Panc1 (cell line): ENCODE measurements at regions not wholly inside any gene's neighbourhood (a gene's known extent, or its start where the extent isn't known, plus 50 kb on each side); places are given as distances from the start of the nearest gene placed in this dataset.
"Not testable (repeated sequence)": the region's sequence is repeated elsewhere in the genome, so short reads cannot be mapped to it uniquely, and the experiment has no call there.

Source experiments
- ATAC-seq: fragments of 200-7000 bp; cut with Tn5 transposase; 2 replicates; pipeline ENCODE4 v1.9.1; 2020; ENCODE audit warnings: mild to moderate bottlenecking, moderate library complexity
- BruUV-seq: library from RNA; stranded (reverse); fragments of 400-500 nt; replicated peaks from 2 replicates; lab custom pipeline; 2021; lab: Mats Ljungman, UMichigan
- CTCF ChIA-PET: fragments of 300-600 bp; sonication (Branson Sonifier 250); formaldehyde crosslinking; loops from one replicate; lab custom pipeline; 2022; ENCODE audit warnings: antibody characterized with exemption; lab: Charles Lee
- POLR2A ChIA-PET: fragments of 300-600 bp; sonication (Branson Sonifier 250); formaldehyde crosslinking; loops from one replicate; lab custom pipeline; 2022; ENCODE audit warnings: antibody characterized with exemption; lab: Charles Lee
- DNase-seq: peaks from one replicate; pipeline ENCODE4 v3.0.0-alpha.2; 2010; ENCODE audit warnings: low read depth, low spot score
- H3K27ac ChIP-seq: 2 replicates; pipeline ENCODE4 v1.5.1; 2011; ENCODE audit warnings: mild to moderate bottlenecking, low read length, inconsistent platforms
- H3K27me3 ChIP-seq: fragments of 200-500 bp; sonication (Bioruptor generic); 2 replicates; pipeline ENCODE4 v1.6.0; 2014; ENCODE audit warnings: low read length, inconsistent platforms; ENCODE audit not compliant: control insufficient read depth, insufficient read depth
- H3K36me3 ChIP-seq: fragments of 200-500 bp; sonication (Bioruptor generic); 2 replicates; pipeline ENCODE4 v1.5.1; 2014; ENCODE audit warnings: inconsistent platforms, mild to moderate bottlenecking, low read length, moderate library complexity; ENCODE audit not compliant: control insufficient read depth, insufficient read depth
- H3K4me1 ChIP-seq: 2 replicates; pipeline ENCODE4 v1.5.1; 2011; ENCODE audit warnings: inconsistent platforms, mild to moderate bottlenecking, low read length, moderate library complexity; ENCODE audit not compliant: control insufficient read depth, insufficient read depth
- H3K4me3 ChIP-seq, 2 experiments: 2 replicates each; pipeline ENCODE4 v1.5.1; 2011 to 2012; ENCODE audit warnings: low read depth in 2 of 2, low read length in 2 of 2, mild to moderate bottlenecking in 2 of 2, inconsistent platforms in 1 of 2, moderate library complexity in 1 of 2
- H3K9me3 ChIP-seq: fragments of 200-500 bp; sonication (Bioruptor generic); 2 replicates; pipeline ENCODE4 v1.5.1; 2014; ENCODE audit warnings: low read depth, mild to moderate bottlenecking, inconsistent platforms, low read length, moderate library complexity; ENCODE audit not compliant: control insufficient read depth, insufficient read depth
- POLR2AphosphoS5 ChIP-seq: IDR thresholded peaks from 2 replicates; pipeline ENCODE4 v1.6.1; 2012; ENCODE audit warnings: mild to moderate bottlenecking, low read depth, low read length, moderate library complexity
- SIN3A ChIP-seq: IDR thresholded peaks from 2 replicates; pipeline ENCODE4 v1.6.1; 2012; ENCODE audit warnings: low read depth, mild to moderate bottlenecking, low read length, moderate library complexity, borderline replicate concordance; ENCODE audit not compliant: insufficient read depth
- TCF7L2 ChIP-seq: IDR thresholded peaks from 2 replicates; pipeline ENCODE4 v1.6.1; 2011; ENCODE audit warnings: mild to moderate bottlenecking, low read depth, low read length, inconsistent platforms
- in situ Hi-C: cut with HindIII; loops from 2 replicates; pipeline ENCODE4 v1.10.0; 2016; ENCODE audit warnings: low sequenced_read_pairs, low pct_unique_long_range_greater_than_20kb
- intact Hi-C: fragments of 100-400 bp; cut with micrococcal nuclease; formaldehyde crosslinking; loops from one replicate; pipeline ENCODE4 v1.10.0; 2022; ENCODE audit not compliant: unreplicated experiment
- TF ChIP-seq, protein P1 (sequence below), 2 experiments: IDR thresholded peaks; 2 replicates each; pipeline ENCODE4 v1.6.1; 2011 to 2012; ENCODE audit warnings: low read depth in 2 of 2, control low read depth in 1 of 2, low read length in 1 of 2, mild to moderate bottlenecking in 1 of 2, moderate library complexity in 1 of 2; ENCODE audit not compliant: insufficient read depth in 1 of 2
- TF ChIP-seq, protein P2 (sequence below): fragments of 450-650 bp; IDR thresholded peaks from 2 replicates; pipeline ENCODE4 v1.5.1; 2017; ENCODE audit warnings: mild to moderate bottlenecking

DNA sequence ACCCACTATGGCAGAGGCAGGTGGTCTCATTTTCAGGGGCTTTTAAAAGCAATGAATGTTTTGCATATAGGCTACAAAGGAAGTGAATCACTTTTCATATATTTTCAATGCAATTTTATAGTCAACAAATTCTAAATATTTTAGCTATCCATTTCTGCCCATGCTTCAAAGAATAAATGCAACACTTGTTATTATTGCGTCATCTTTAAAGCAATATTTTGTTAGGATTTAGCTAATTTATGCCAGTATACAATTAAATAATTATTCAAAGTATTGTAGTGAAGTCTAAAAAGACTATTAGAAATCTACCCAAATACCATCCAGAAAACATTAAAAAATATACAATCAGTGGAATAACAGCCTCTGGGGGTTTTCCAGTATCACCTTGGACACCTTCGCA lies 509.1 kb upstream of the SPANXN1 start:
- POLR2A ChIA-PET, result no interaction called here
- H3K27ac ChIP-seq, result no peak overlapping the region
- CTCF ChIA-PET, result no interaction called here
- no peaks in the 10 kb centered on the region for H3K36me3 ChIP-seq
- no peak for ATAC-seq
- BruUV-seq, result no TSS peak
- H3K4me3 ChIP-seq, result no peak overlapping the region
- H3K9me3 ChIP-seq, result no peaks in the 10 kb centered on the region
- in situ Hi-C loops (no loop called here), intact Hi-C loops (no loop called here)
- no peaks in the 10 kb centered on the region for H3K4me1 ChIP-seq
- DNase-seq, result no peak
- H3K27me3 ChIP-seq, result no peaks in the 10 kb centered on the region
- TF ChIP-seq, protein P1, sequence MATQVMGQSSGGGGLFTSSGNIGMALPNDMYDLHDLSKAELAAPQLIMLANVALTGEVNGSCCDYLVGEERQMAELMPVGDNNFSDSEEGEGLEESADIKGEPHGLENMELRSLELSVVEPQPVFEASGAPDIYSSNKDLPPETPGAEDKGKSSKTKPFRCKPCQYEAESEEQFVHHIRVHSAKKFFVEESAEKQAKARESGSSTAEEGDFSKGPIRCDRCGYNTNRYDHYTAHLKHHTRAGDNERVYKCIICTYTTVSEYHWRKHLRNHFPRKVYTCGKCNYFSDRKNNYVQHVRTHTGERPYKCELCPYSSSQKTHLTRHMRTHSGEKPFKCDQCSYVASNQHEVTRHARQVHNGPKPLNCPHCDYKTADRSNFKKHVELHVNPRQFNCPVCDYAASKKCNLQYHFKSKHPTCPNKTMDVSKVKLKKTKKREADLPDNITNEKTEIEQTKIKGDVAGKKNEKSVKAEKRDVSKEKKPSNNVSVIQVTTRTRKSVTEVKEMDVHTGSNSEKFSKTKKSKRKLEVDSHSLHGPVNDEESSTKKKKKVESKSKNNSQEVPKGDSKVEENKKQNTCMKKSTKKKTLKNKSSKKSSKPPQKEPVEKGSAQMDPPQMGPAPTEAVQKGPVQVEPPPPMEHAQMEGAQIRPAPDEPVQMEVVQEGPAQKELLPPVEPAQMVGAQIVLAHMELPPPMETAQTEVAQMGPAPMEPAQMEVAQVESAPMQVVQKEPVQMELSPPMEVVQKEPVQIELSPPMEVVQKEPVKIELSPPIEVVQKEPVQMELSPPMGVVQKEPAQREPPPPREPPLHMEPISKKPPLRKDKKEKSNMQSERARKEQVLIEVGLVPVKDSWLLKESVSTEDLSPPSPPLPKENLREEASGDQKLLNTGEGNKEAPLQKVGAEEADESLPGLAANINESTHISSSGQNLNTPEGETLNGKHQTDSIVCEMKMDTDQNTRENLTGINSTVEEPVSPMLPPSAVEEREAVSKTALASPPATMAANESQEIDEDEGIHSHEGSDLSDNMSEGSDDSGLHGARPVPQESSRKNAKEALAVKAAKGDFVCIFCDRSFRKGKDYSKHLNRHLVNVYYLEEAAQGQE (IDR thresholded peaks at IDR 0.05; ENCODE audit: insufficient read depth in 1 of 2, low read depth in 2 of 2, low read length in 1 of 2), result no peak

DNA sequence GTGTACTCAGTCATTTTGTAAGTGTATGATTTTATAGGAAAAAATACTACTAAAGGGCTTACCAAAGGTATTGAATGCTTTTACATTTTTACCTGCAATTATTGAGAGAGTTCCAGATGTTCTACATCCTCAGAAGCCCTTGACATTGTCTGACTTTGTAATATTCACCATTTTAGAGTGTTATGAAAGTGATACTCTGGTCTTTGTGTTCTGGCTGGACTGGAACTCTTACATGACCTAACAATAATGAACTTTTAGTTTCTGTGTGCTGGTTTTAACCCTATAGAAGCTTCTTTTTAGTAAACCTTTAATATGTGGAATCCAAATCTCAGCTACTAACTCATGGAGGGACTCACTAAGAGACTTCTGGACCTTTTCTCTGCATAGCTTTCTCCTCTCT lies 478.8 kb upstream of the SPANXN1 start:
- no peaks in the 10 kb centered on the region for H3K36me3 ChIP-seq
- BruUV-seq, result no TSS peak
- DNase-seq, result no peak
- intact Hi-C loops, result no loop called here
- no peak for ATAC-seq
- H3K27ac ChIP-seq, result no peak overlapping the region
- H3K4me3 ChIP-seq, result no peak overlapping the region
- CTCF ChIA-PET, result no interaction called here
- no peaks in the 10 kb centered on the region for H3K27me3 ChIP-seq
- no peak for TF ChIP-seq SIN3A
- in situ Hi-C loops, result no loop called here
- no peaks in the 10 kb centered on the region for H3K9me3 ChIP-seq
- no peaks in the 10 kb centered on the region for H3K4me1 ChIP-seq
- POLR2A ChIA-PET, result no interaction called here

DNA sequence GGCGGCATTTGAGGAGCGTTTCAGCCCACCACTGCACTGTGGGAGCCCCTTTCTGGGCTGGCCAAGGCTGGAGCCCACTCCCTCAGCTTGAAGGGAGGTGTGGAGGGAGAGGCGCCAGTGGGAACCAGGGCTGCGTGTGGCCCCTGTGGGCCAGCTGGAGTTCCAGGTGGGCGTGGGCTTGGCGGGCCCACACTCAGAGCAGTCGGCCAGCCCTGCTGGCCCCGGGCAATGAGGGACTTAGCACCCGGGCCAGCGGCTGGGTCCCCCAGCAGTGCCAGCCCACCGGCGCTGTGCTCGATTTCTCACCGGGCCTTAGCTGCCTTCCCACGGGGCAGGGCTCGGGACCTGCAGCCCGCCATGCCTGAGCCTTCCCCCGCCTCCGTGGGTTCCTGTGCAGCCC lies 463.8 kb upstream of the SPANXN1 start:
- ATAC-seq, H3K27me3 ChIP-seq, H3K4me3 ChIP-seq, in situ Hi-C loops, DNase-seq, CTCF ChIA-PET, H3K4me1 ChIP-seq, H3K27ac ChIP-seq, BruUV-seq, POLR2A ChIA-PET, H3K36me3 ChIP-seq, intact Hi-C loops, H3K9me3 ChIP-seq: not testable (repeated sequence)

DNA sequence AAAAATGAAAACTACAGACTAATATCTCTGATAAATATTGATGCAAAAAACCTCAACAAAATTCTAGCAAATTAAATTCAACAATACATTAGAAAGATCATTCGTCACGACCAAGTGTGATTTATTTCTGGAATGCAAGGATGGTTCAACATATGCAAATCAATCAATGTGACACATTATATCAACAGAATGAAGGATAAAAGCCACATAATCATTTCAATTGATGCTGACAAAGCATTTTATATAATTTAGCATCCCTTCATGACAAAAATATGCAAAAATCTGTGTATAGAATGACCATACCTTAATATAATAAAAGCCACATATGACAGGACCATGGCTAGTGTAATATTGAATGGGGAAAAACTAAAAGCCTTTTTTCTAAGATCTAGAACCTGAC lies 457.2 kb upstream of the SPANXN1 start:
- Histone ChIP-seq H3K9me3 (0 out of 2 replicates have a peak, but pooled peaks cover 4% of the 10 kb centered on the region), H3K27me3 (no peaks in the 10 kb centered on the region), H3K4me3 (no peak overlapping the region), H3K4me1 (no peaks in the 10 kb centered on the region), H3K27ac (no peak overlapping the region), H3K36me3 (no peaks in the 10 kb centered on the region)
- ATAC-seq (no peak), DNase-seq (no peak)
- in situ Hi-C loops, result no loop called here
- intact Hi-C loops, result no loop called here
- TF ChIP-seq POLR2AphosphoS5, result no peak
- TF ChIP-seq, protein P2, sequence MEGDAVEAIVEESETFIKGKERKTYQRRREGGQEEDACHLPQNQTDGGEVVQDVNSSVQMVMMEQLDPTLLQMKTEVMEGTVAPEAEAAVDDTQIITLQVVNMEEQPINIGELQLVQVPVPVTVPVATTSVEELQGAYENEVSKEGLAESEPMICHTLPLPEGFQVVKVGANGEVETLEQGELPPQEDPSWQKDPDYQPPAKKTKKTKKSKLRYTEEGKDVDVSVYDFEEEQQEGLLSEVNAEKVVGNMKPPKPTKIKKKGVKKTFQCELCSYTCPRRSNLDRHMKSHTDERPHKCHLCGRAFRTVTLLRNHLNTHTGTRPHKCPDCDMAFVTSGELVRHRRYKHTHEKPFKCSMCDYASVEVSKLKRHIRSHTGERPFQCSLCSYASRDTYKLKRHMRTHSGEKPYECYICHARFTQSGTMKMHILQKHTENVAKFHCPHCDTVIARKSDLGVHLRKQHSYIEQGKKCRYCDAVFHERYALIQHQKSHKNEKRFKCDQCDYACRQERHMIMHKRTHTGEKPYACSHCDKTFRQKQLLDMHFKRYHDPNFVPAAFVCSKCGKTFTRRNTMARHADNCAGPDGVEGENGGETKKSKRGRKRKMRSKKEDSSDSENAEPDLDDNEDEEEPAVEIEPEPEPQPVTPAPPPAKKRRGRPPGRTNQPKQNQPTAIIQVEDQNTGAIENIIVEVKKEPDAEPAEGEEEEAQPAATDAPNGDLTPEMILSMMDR, result no peak
- TF ChIP-seq TCF7L2, result no peak
- no peak for TF ChIP-seq SIN3A
- TF ChIP-seq, protein P1 (IDR thresholded peaks at IDR 0.05; ENCODE audit: insufficient read depth in 1 of 2, low read depth in 2 of 2, low read length in 1 of 2), result no peak
- POLR2A ChIA-PET, result no interaction called here
- BruUV-seq, result no TSS peak
- CTCF ChIA-PET, result no interaction called here
